ENCODE measurements at regions not wholly inside any gene's neighbourhood (a gene's known extent, or its start where the extent isn't known, plus 50 kb on each side); places are given as distances from the start of the nearest gene placed in this dataset.

DNA sequence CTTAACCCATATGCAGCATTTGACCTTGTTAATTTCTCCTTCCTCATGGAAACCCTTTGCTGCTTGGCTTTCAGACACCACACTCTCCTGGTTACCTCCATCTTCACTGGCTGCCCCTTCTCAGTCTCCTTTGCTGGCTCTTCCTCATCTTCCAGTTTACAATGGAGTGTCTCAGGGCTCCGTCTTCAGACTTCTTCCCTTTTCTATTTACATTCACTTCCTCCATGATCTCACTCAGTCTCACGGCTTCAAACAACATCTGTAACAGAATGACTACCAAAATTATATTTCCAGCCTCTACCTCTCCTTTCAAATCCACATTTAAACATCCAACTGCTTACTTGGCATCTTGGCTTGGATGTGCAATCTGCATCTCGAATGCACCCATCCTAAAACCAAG lies 140.4 kb downstream of the DKK1 start:
- Histone ChIP-seq H3K9me2 (ENCODE audit: low read depth, low read length) (no peaks in the 10 kb centered on the region), H3K36me3 (ENCODE audit: insufficient read depth, low read length) (no peaks in the 10 kb centered on the region), H4K20me1 (ENCODE audit: insufficient read depth, low read length) (no peaks in the 10 kb centered on the region), H3K9ac (ENCODE audit: low read length) (no peak overlapping the region), H3K4me1 (ENCODE audit: insufficient read depth, low read length, severe bottlenecking) (no peaks in the 10 kb centered on the region), H3K4me2 (ENCODE audit: low read length) (no peak overlapping the region), H3K27me3 (ENCODE audit: insufficient read depth, low read length) (no peaks in the 10 kb centered on the region), H3K79me2 (ENCODE audit: insufficient read depth, low read length) (no peaks in the 10 kb centered on the region), H2AFZ (ENCODE audit: low read length) (no peak overlapping the region), H3K27ac (ENCODE audit: low read depth, low read length, poor library complexity, severe bottlenecking) (no peak overlapping the region), H3F3A (ENCODE audit: insufficient read depth, low read length) (no peaks in the 10 kb centered on the region), H3K9me3 (ENCODE audit: low read length) (no peaks in the 10 kb centered on the region), H3K4me3 (ENCODE audit: low read depth, low read length, poor library complexity, severe bottlenecking) (no peak overlapping the region)
- no peak for TF ChIP-seq EZH2 (IDR thresholded peaks at IDR 0.05; ENCODE audit: borderline replicate concordance, low read length)
- TF ChIP-seq, protein P1, sequence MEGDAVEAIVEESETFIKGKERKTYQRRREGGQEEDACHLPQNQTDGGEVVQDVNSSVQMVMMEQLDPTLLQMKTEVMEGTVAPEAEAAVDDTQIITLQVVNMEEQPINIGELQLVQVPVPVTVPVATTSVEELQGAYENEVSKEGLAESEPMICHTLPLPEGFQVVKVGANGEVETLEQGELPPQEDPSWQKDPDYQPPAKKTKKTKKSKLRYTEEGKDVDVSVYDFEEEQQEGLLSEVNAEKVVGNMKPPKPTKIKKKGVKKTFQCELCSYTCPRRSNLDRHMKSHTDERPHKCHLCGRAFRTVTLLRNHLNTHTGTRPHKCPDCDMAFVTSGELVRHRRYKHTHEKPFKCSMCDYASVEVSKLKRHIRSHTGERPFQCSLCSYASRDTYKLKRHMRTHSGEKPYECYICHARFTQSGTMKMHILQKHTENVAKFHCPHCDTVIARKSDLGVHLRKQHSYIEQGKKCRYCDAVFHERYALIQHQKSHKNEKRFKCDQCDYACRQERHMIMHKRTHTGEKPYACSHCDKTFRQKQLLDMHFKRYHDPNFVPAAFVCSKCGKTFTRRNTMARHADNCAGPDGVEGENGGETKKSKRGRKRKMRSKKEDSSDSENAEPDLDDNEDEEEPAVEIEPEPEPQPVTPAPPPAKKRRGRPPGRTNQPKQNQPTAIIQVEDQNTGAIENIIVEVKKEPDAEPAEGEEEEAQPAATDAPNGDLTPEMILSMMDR (IDR thresholded peaks at IDR 0.05; ENCODE audit: low read length): no peak

DNA sequence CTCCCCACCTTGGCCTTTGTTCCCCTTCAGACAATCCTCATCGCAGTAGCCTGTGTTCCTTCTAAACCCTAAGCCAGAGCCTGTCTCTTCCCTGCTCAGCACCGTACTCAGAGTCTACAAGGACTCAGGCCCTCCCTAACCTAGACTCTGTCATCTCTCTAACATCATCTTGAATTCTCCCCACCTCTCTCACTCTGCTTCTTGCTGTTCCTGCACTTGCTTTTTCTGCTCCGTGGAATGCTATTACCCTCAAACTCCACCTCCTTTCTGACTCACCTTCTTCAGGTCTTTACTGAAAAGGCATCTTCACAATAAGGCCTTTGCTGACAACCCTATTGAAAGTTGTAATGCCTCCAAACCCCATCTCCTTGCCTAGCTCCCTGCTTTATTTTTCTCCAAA lies 141.0 kb downstream of the DKK1 start:
- Histone ChIP-seq H3K79me2 (ENCODE audit: insufficient read depth, low read length) (no peaks in the 10 kb centered on the region), H3K4me3 (ENCODE audit: low read depth, low read length, poor library complexity, severe bottlenecking) (no peak overlapping the region)

DNA sequence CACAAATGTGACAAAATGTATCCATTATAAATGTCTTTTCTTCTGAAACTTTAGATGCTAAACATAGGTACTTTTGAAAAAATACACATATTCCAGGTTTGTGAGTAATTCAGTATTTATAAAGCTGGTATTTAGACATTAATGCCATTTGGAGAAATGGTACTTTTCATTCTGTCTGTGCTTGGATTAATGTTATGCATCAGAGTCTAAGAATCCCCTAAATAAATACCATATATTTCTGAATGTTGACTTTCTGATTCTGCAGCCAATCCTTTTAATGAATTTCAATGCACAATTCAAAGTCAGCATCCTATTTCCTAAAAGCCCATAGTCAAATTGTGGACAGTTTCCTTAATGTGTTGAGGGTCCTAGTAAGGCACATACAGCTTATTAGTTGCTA lies 145.0 kb downstream of the DKK1 start:
- Histone ChIP-seq H3K79me2 (ENCODE audit: insufficient read depth, low read length) (no peaks in the 10 kb centered on the region), H3K9ac (ENCODE audit: low read length) (no peak overlapping the region), H3K27me3 (ENCODE audit: insufficient read depth, low read length) (no peaks in the 10 kb centered on the region), H3K4me1 (ENCODE audit: insufficient read depth, low read length, severe bottlenecking) (no peaks in the 10 kb centered on the region), H3K9me2 (ENCODE audit: low read depth, low read length) (no peaks in the 10 kb centered on the region), H3K36me3 (ENCODE audit: insufficient read depth, low read length) (no peaks in the 10 kb centered on the region), H3K27ac (ENCODE audit: low read depth, low read length, poor library complexity, severe bottlenecking) (no peak overlapping the region), H3F3A (ENCODE audit: insufficient read depth, low read length) (no peaks in the 10 kb centered on the region), H2AFZ (ENCODE audit: low read length) (no peak overlapping the region), H3K4me2 (ENCODE audit: low read length) (no peak overlapping the region), H4K20me1 (ENCODE audit: insufficient read depth, low read length) (no peaks in the 10 kb centered on the region), H3K9me3 (ENCODE audit: low read length) (no peaks in the 10 kb centered on the region), H3K4me3 (ENCODE audit: low read depth, low read length, poor library complexity, severe bottlenecking) (no peak overlapping the region)
- TF ChIP-seq EZH2 (IDR thresholded peaks at IDR 0.05; ENCODE audit: borderline replicate concordance, low read length): no peak
- TF ChIP-seq, protein P1 (IDR thresholded peaks at IDR 0.05; ENCODE audit: low read length): no peak

More for the DNA sequence above, 141.0 kb downstream of the DKK1 start:
- no peaks in the 10 kb centered on the region for H3K36me3 ChIP-seq (ENCODE audit: insufficient read depth, low read length)
- no peaks in the 10 kb centered on the region for H3K9me2 ChIP-seq (ENCODE audit: low read depth, low read length)
- H3K9ac ChIP-seq (ENCODE audit: low read length): no peak overlapping the region
- H3K4me1 ChIP-seq (ENCODE audit: insufficient read depth, low read length, severe bottlenecking): no peaks in the 10 kb centered on the region
- no peak overlapping the region for H2AFZ ChIP-seq (ENCODE audit: low read length)
- H3K27me3 ChIP-seq (ENCODE audit: insufficient read depth, low read length): no peaks in the 10 kb centered on the region
- no peak overlapping the region for H3K4me2 ChIP-seq (ENCODE audit: low read length)
- H4K20me1 ChIP-seq (ENCODE audit: insufficient read depth, low read length): no peaks in the 10 kb centered on the region
- TF ChIP-seq, protein P1 (IDR thresholded peaks at IDR 0.05; ENCODE audit: low read length): no peak
- TF ChIP-seq EZH2 (IDR thresholded peaks at IDR 0.05; ENCODE audit: borderline replicate concordance, low read length): no peak
- H3K27ac ChIP-seq (ENCODE audit: low read depth, low read length, poor library complexity, severe bottlenecking): no peak overlapping the region
- no peaks in the 10 kb centered on the region for H3K9me3 ChIP-seq (ENCODE audit: low read length)
- no peaks in the 10 kb centered on the region for H3F3A ChIP-seq (ENCODE audit: insufficient read depth, low read length)
